MM.1S (cell line): ENCODE measurements at regions not wholly inside any gene's neighbourhood (a gene's known extent, or its start where the extent isn't known, plus 50 kb on each side); places are given as distances from the start of the nearest gene placed in this dataset.

Source experiments
- DNase-seq: peaks from one replicate; pipeline ENCODE4 v3.0.0-alpha.2; 2015
- H2AFZ ChIP-seq: fragments of 300-600 bp; sonication (generic); 2 replicates; pipeline ENCODE4 v1.6.0; 2016; ENCODE audit warnings: antibody characterized with exemption, low read length
- H3F3A ChIP-seq: fragments of 300-600 bp; sonication (generic); 2 replicates; pipeline ENCODE4 v1.6.1; 2016; ENCODE audit warnings: mild to moderate bottlenecking, antibody characterized with exemption, low read length, moderate library complexity, mixed read lengths; ENCODE audit not compliant: insufficient read depth
- H3K27ac ChIP-seq: fragments of 300-600 bp; sonication (generic); 2 replicates; pipeline ENCODE4 v1.5.1; 2016; ENCODE audit warnings: mild to moderate bottlenecking, low read length
- H3K27me3 ChIP-seq: fragments of 300-600 bp; sonication (generic); replicated peaks from 2 replicates; pipeline ENCODE4 v1.6.0; 2016; ENCODE audit warnings: low read length; ENCODE audit not compliant: insufficient read depth
- H3K36me3 ChIP-seq: fragments of 300-600 bp; sonication (generic); replicated peaks from 2 replicates; pipeline ENCODE4 v1.6.1; 2016; ENCODE audit warnings: mild to moderate bottlenecking, low read length, mixed read lengths; ENCODE audit not compliant: insufficient read depth
- H3K4me1 ChIP-seq: fragments of 300-600 bp; sonication (generic); 2 replicates; pipeline ENCODE4 v1.6.1; 2016; ENCODE audit warnings: low read length, mixed read lengths
- H3K4me2 ChIP-seq: fragments of 300-600 bp; sonication (generic); 2 replicates; pipeline ENCODE4 v1.6.0; 2016; ENCODE audit warnings: low read depth, low read length
- H3K4me3 ChIP-seq: fragments of 300-600 bp; sonication (generic); 2 replicates; pipeline ENCODE4 v1.5.1; 2016; ENCODE audit warnings: low read length, mixed read lengths
- H3K79me2 ChIP-seq: fragments of 300-600 bp; sonication (generic); 2 replicates; pipeline ENCODE4 v1.6.1; 2016; ENCODE audit warnings: mixed run types, low read length, mixed read lengths
- H3K9ac ChIP-seq: fragments of 300-600 bp; sonication (generic); 2 replicates; pipeline ENCODE4 v1.6.1; 2016; ENCODE audit warnings: low read length, mixed read lengths
- H3K9me2 ChIP-seq: fragments of 300-600 bp; sonication (generic); replicated peaks from 2 replicates; pipeline ENCODE4 v1.6.1; 2016; ENCODE audit warnings: mild to moderate bottlenecking, low read length, mixed read lengths; ENCODE audit not compliant: insufficient read depth
- H3K9me3 ChIP-seq: fragments of 300-600 bp; sonication (generic); replicated peaks from 2 replicates; pipeline ENCODE4 v1.6.1; 2016; ENCODE audit warnings: mild to moderate bottlenecking, low read length, mixed read lengths; ENCODE audit not compliant: insufficient read depth
- H4K20me1 ChIP-seq: fragments of 300-600 bp; sonication (generic); 2 replicates; pipeline ENCODE4 v1.6.1; 2016; ENCODE audit warnings: mild to moderate bottlenecking, low read length, moderate library complexity, mixed read lengths; ENCODE audit not compliant: insufficient read depth
- EZH2 ChIP-seq: fragments of 300-600 bp; sonication (generic); optimal IDR thresholded peaks from 2 replicates; pipeline ENCODE3; 2017; ENCODE audit warnings: low read depth, mild to moderate bottlenecking, antibody characterized with exemption, low read length, mixed read lengths
- EZH2phosphoT487 ChIP-seq: fragments of 300-600 bp; sonication (generic); IDR thresholded peaks from 2 replicates; pipeline ENCODE4 v1.6.1; 2018; ENCODE audit warnings: antibody characterized with exemption, low read length
- TF ChIP-seq, protein P1 (sequence below): fragments of 300-600 bp; sonication (generic); IDR thresholded peaks from 2 replicates; pipeline ENCODE4 v1.5.1; 2016; ENCODE audit warnings: antibody characterized with exemption, low read length, mixed read lengths

DNA sequence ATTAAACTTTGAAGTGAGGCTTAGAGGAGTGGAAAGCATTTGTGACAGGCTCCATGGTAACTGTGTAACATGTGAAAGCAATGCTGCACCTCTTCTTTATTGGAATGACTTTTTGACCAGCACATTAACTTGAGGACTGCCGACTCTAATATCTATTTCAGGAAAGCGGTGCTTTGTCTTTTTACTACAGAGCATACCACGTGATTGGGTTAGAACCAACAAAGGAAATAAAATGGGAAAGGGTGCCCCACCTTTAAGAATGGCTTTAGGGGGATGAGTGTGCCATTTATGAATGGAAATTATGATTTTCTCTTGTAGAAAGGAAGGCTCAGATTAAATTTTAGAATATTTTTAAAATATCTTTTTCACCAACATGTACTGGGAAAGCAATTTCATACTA lies 57.3 kb upstream of the VPREB1 start:
- H2AFZ ChIP-seq = no peak overlapping the region
- peak; percentile 4 for DNase-seq
- H3F3A ChIP-seq = no peaks in the 10 kb centered on the region
- no peak overlapping the region for H3K4me2 ChIP-seq
- H3K9ac ChIP-seq = no peak overlapping the region
- H3K27me3 ChIP-seq = no peaks in the 10 kb centered on the region
- no peaks in the 10 kb centered on the region for H3K79me2 ChIP-seq
- no peaks in the 10 kb centered on the region for H4K20me1 ChIP-seq
- no peak overlapping the region for H3K4me3 ChIP-seq
- no peaks in the 10 kb centered on the region for H3K4me1 ChIP-seq
- H3K9me3 ChIP-seq = no peaks in the 10 kb centered on the region
- TF ChIP-seq, protein P1, sequence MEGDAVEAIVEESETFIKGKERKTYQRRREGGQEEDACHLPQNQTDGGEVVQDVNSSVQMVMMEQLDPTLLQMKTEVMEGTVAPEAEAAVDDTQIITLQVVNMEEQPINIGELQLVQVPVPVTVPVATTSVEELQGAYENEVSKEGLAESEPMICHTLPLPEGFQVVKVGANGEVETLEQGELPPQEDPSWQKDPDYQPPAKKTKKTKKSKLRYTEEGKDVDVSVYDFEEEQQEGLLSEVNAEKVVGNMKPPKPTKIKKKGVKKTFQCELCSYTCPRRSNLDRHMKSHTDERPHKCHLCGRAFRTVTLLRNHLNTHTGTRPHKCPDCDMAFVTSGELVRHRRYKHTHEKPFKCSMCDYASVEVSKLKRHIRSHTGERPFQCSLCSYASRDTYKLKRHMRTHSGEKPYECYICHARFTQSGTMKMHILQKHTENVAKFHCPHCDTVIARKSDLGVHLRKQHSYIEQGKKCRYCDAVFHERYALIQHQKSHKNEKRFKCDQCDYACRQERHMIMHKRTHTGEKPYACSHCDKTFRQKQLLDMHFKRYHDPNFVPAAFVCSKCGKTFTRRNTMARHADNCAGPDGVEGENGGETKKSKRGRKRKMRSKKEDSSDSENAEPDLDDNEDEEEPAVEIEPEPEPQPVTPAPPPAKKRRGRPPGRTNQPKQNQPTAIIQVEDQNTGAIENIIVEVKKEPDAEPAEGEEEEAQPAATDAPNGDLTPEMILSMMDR = no peak
- TF ChIP-seq EZH2 = no peak
- no peak for TF ChIP-seq EZH2phosphoT487
- H3K36me3 ChIP-seq = no peaks in the 10 kb centered on the region
- H3K27ac ChIP-seq = no peak overlapping the region
- no peaks in the 10 kb centered on the region for H3K9me2 ChIP-seq

DNA sequence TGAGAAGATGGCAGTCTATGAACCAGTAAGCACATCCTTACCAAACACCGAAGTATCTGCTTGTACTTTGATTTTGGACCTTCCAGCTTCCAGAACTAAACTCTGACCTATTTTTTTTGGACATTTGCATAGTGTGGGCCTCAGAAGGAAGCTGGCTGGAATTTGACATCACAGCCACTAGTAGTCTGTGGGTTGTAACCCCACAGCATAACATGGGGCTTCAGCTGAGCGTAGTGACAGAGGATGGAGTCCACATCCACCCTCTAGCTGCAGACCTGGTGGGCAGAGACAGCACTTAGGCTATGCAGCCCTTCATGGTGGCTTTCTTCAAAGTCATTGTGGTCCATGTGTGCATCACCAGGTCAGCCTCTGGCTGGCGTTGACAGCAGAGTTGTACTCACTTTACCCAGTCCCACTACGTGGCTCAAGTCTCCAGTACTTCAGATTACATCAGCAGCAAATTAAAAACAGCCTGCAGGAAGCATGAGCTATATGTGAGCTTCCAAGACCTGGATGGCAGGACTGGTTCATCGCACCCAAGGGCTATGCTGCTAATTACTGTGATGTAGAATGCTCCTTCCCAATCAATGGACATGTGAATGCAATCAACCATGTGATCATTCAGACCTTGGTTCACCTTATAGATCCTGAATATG lies 58.6 kb upstream of the VPREB1 start:
- no peaks in the 10 kb centered on the region for H3K27me3 ChIP-seq
- TF ChIP-seq EZH2 (no peak), EZH2phosphoT487 (no peak)
- TF ChIP-seq, protein P1 = no peak

DNA sequence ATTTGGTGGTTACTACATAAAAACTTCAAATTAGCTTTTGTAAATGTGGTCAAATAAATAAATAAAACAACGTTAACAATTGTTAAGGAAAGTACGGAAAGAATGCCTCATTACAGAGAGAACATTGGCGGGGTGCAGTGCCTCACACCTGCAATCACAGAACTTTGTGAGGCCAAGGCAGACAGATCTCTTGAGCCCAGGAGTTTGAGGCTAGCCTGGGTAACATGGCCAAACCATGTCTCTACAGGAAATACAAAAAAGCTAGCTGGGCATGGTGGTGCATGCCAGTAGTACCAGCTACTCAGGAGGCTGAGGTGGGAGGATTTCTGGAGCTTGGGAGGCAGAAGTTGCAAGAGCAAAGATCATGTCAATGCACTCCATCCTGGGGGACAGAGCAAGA lies 59.4 kb upstream of the VPREB1 start:
- no peak for DNase-seq
- no peaks in the 10 kb centered on the region for H3K4me1 ChIP-seq
- TF ChIP-seq EZH2 = no peak
- no peak for TF ChIP-seq EZH2phosphoT487
- TF ChIP-seq, protein P1 = no peak

More for the DNA sequence above, 58.6 kb upstream of the VPREB1 start:
- no peak overlapping the region for H3K4me3 ChIP-seq
- no peaks in the 10 kb centered on the region for H3K36me3 ChIP-seq
- H4K20me1 ChIP-seq = no peaks in the 10 kb centered on the region
- no peaks in the 10 kb centered on the region for H3K9me2 ChIP-seq
- no peak overlapping the region for H2AFZ ChIP-seq
- peak; percentile 2 for DNase-seq
- H3F3A ChIP-seq = no peaks in the 10 kb centered on the region
- H3K79me2 ChIP-seq = no peaks in the 10 kb centered on the region
- H3K4me2 ChIP-seq = no peak overlapping the region
- H3K9ac ChIP-seq = no peak overlapping the region
- no peak overlapping the region for H3K27ac ChIP-seq
- no peaks in the 10 kb centered on the region for H3K9me3 ChIP-seq
- H3K4me1 ChIP-seq = no peaks in the 10 kb centered on the region

More for the DNA sequence above, 59.4 kb upstream of the VPREB1 start:
- Histone ChIP-seq H3K79me2 (no peaks in the 10 kb centered on the region), H3K4me2 (no peak overlapping the region), H3K9ac (no peak overlapping the region), H3K9me2 (no peaks in the 10 kb centered on the region), H3K36me3 (no peaks in the 10 kb centered on the region), H3K4me3 (no peak overlapping the region), H3K27ac (no peak overlapping the region), H3K27me3 (no peaks in the 10 kb centered on the region), H3F3A (no peaks in the 10 kb centered on the region), H2AFZ (no peak overlapping the region), H3K9me3 (no peaks in the 10 kb centered on the region), H4K20me1 (no peaks in the 10 kb centered on the region)
